GM12878 (cell line): ENCODE measurements at regions not wholly inside any gene's neighbourhood (a gene's known extent, or its start where the extent isn't known, plus 50 kb on each side); places are given as distances from the start of the nearest gene placed in this dataset.
A peak's percentile ranks its signal among the peaks of the same experiment; 100 is the strongest.

Experiments
- ATAC-seq: fragments of 200-7000 bp; cut with Tn5 transposase; 3 replicates; pipeline ENCODE4 v1.9.1; 2020; ENCODE audit warnings: mild to moderate bottlenecking, moderate library complexity
- BruUV-seq: library from RNA; stranded (reverse); fragments of 400-500 nt; replicated peaks from 2 replicates; lab custom pipeline; 2021; lab: Mats Ljungman, UMichigan
- CTCF ChIA-PET: fragments of 300-600 bp; sonication (Branson Sonifier 250); formaldehyde crosslinking; extraction: SDS; loops from one replicate; lab custom pipeline; 2021; ENCODE audit warnings: inconsistent platforms; lab: Yijun Ruan, JAX
- POLR2A ChIA-PET: fragments of 350-600 bp; formaldehyde crosslinking; extraction: SDS; loops from one replicate; lab custom pipeline; 2021; ENCODE audit warnings: inconsistent platforms; lab: Charles Lee
- RAD21 ChIA-PET: fragments of 300-600 bp; sonication (Branson Sonifier 250); formaldehyde crosslinking; loops from one replicate; lab custom pipeline; 2023; ENCODE audit warnings: antibody characterized with exemption; ENCODE audit not compliant: unreplicated experiment; lab: Charles Lee
- SMC1A ChIA-PET: fragments of 300-600 bp; sonication (Branson Sonifier 250); formaldehyde crosslinking; loops from one replicate; lab custom pipeline; 2023; ENCODE audit not compliant: unreplicated experiment, uncharacterized antibody; lab: Charles Lee
- DNase-seq: peaks from one replicate; pipeline ENCODE4 v3.0.0-alpha.2; 2011; ENCODE audit warnings: low read depth, low spot score
- FAIRE-seq: peaks from 3 replicates; lab custom pipeline; 2011; peaks lifted over from hg19 to GRCh38; lab: Jason Lieb, UNC
- H2AFZ ChIP-seq: 2 replicates; pipeline ENCODE4 v1.6.0; 2011; ENCODE audit warnings: low read depth, low read length, control low read depth; ENCODE audit not compliant: control insufficient read depth
- H3K27ac ChIP-seq: 2 replicates; pipeline ENCODE4 v1.5.1; 2011; ENCODE audit warnings: control low read depth; ENCODE audit not compliant: control insufficient read depth, insufficient read depth
- H3K27me3 ChIP-seq, 2 experiments: replicated peaks in 1 of 2; 2 replicates each; pipeline versions ENCODE4 v1.6.0 to v1.6.1; 2011; ENCODE audit warnings: low read length in 1 of 2; ENCODE audit not compliant: control insufficient read depth in 2 of 2, insufficient read depth in 2 of 2
- H3K36me3 ChIP-seq, 2 experiments: 2 replicates each; pipeline ENCODE4 v1.5.1; 2011; ENCODE audit warnings: low read length in 1 of 2; ENCODE audit not compliant: control insufficient read depth in 2 of 2, insufficient read depth in 2 of 2
- H3K4me1 ChIP-seq: 2 replicates; pipeline ENCODE4 v1.6.1; 2011; ENCODE audit warnings: mild to moderate bottlenecking, low read length, moderate library complexity, mixed read lengths; ENCODE audit not compliant: control insufficient read depth, insufficient read depth
- H3K4me2 ChIP-seq: 2 replicates; pipeline ENCODE4 v1.6.0; 2011; ENCODE audit warnings: control low read depth; ENCODE audit not compliant: control insufficient read depth, insufficient read depth
- H3K4me3 ChIP-seq: fragments of 200-600 bp; sonication (generic); 2 replicates; pipeline ENCODE4 v1.5.1; 2016
- H3K79me2 ChIP-seq: 2 replicates; pipeline ENCODE4 v1.6.0; 2011; ENCODE audit warnings: low read length; ENCODE audit not compliant: control insufficient read depth, insufficient read depth
- H3K9ac ChIP-seq: 2 replicates; pipeline ENCODE4 v1.8.0; 2011; ENCODE audit warnings: low read length, control low read depth, mixed read lengths; ENCODE audit not compliant: control insufficient read depth, insufficient read depth
- H3K9me3 ChIP-seq: replicated peaks from 3 replicates; pipeline ENCODE4 v1.5.1; 2011; ENCODE audit warnings: mild to moderate bottlenecking, low read length; ENCODE audit not compliant: control insufficient read depth, insufficient read depth
- H4K20me1 ChIP-seq: 2 replicates; pipeline ENCODE4 v1.6.0; 2011; ENCODE audit not compliant: control insufficient read depth, insufficient read depth
- CBX3 ChIP-seq: fragments of 200-600 bp; sonication (generic); IDR thresholded peaks from 2 replicates; pipeline ENCODE4 v1.6.1; 2016; ENCODE audit warnings: low read depth, borderline replicate concordance
- EED ChIP-seq: sonication (generic); IDR thresholded peaks from 2 replicates; pipeline ENCODE4 v1.6.1; 2016; ENCODE audit warnings: antibody characterized with exemption, low read depth
- EP300 ChIP-seq, 2 experiments: fragments of 150-350 bp in 1 of 2; IDR thresholded peaks; 2 replicates each; pipeline ENCODE4 v1.6.1; 2011 to 2012; ENCODE audit warnings: low read depth in 2 of 2, low read length in 2 of 2, borderline replicate concordance in 1 of 2, improper control_type of control experiment in 1 of 2, inconsistent platforms in 1 of 2; ENCODE audit not compliant: control insufficient read depth in 1 of 2
- IKZF1 ChIP-seq: fragments of 450-650 bp; conservative IDR thresholded peaks from 2 replicates; pipeline ENCODE4 v1.6.1; 2017; ENCODE audit warnings: antibody characterized with exemption, mild to moderate bottlenecking
- NFIC ChIP-seq: IDR thresholded peaks from 2 replicates; pipeline ENCODE4 v1.6.1; 2012; ENCODE audit warnings: low read depth, mild to moderate bottlenecking, inconsistent platforms, low read length, moderate library complexity
- SPI1 ChIP-seq: IDR thresholded peaks from 2 replicates; pipeline ENCODE4 v1.6.1; 2011; ENCODE audit warnings: low read depth, mild to moderate bottlenecking, low read length, moderate library complexity, borderline replicate concordance; ENCODE audit not compliant: insufficient read depth
- STAT1 ChIP-seq: fragments of 450-650 bp; conservative IDR thresholded peaks from 2 replicates; pipeline ENCODE4 v1.6.1; 2014; ENCODE audit warnings: antibody characterized with exemption, mild to moderate bottlenecking
- STAT3 ChIP-seq: IDR thresholded peaks from 2 replicates; pipeline ENCODE4 v1.6.1; 2011; ENCODE audit warnings: low read depth, low read length, improper control_type of control experiment
- TAF1 ChIP-seq: IDR thresholded peaks from 2 replicates; pipeline ENCODE4 v1.6.1; 2011; ENCODE audit warnings: mild to moderate bottlenecking, low read depth, low read length, borderline replicate concordance
- ZNF622 ChIP-seq: fragments of 450-650 bp; IDR thresholded peaks from 2 replicates; pipeline ENCODE4 v1.6.1; 2017; ENCODE audit warnings: mild to moderate bottlenecking, inconsistent platforms
- WGBS: methylation state at CpG from one replicate; pipeline ENCODE4 v1.1.6; 2016; ENCODE audit warnings: low lambda C conversion rate; ENCODE audit not compliant: insufficient replicate concordance, insufficient coverage; ENCODE audit errors: missing lambda C conversion rate; 5-methylcytosine and 5-hydroxymethylcytosine counted together
- in situ Hi-C: fragments of 300-500 bp; cut with MboI; formaldehyde crosslinking; loops from 9 replicates; pipeline ENCODE4 v1.14.3; 2018; ENCODE audit warnings: mixed read lengths
- intact Hi-C: fragments of 100-400 bp; cut with micrococcal nuclease; formaldehyde crosslinking; loops from one replicate; pipeline ENCODE4 v1.14.2; 2022; ENCODE audit not compliant: unreplicated experiment
- TF ChIP-seq, protein P1 (sequence below): fragments of 450-650 bp; IDR thresholded peaks from 2 replicates; pipeline ENCODE4 v1.6.1; 2016; ENCODE audit warnings: mild to moderate bottlenecking, moderate library complexity, borderline replicate concordance
- TF ChIP-seq, protein P2 (sequence below): fragments of 450-650 bp; IDR thresholded peaks from 2 replicates; pipeline ENCODE4 v1.6.1; 2017; ENCODE audit warnings: low read depth, mild to moderate bottlenecking, moderate library complexity
- TF ChIP-seq, protein P3 (sequence below): IDR thresholded peaks from 2 replicates; pipeline ENCODE4 v1.6.1; 2012; ENCODE audit warnings: low read length, inconsistent platforms

DNA sequence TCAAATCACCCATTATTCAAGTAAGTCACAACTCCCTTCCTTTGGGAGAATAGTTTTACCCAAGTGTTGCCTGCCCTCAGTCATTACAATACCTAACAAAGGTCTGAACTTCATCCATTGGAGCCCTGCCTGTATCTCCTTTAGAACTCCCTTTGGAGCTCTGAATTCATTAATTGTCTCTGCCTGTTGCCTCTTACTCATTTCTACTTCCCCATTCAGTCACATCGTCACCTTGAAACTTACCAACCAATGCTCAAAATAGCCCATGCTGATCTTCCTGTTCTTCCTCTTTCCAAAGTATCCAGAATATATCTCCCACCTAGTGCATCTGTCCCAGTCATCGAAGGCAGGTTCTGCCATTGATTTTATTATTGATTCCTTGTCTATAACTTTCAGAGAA is 120.7 kb upstream of the ADGRF1 start:
- POLR2A ChIA-PET: no interaction called here
- H4K20me1 ChIP-seq: no peaks in the 10 kb centered on the region
- H2AFZ ChIP-seq: no peak overlapping the region
- SMC1A ChIA-PET: no interaction called here
- H3K27ac ChIP-seq: no peak overlapping the region
- peak; percentile 52; the same call in 2 of the 3 replicates for ATAC-seq
- H3K9ac ChIP-seq: no peak overlapping the region
- no peak overlapping the region for H3K4me3 ChIP-seq
- RAD21 ChIA-PET: interaction anchor here (0.6 kb wide), 1 partner anchor 125 kb away, joined by 3 read pairs; no protein-coding TSS in a partner anchor
- no peaks in the 10 kb centered on the region; the same call in 1 of the 2 replicates for H3K4me1 ChIP-seq
- 0% methylated on average over 2 of the region's 2 CpGs for WGBS
- no peaks in the 10 kb centered on the region for H3K27me3 ChIP-seq
- no peaks in the 10 kb centered on the region for H3K79me2 ChIP-seq
- intact Hi-C loops: no loop called here
- H3K9me3 ChIP-seq: no peaks in the 10 kb centered on the region
- no peaks in the 10 kb centered on the region for H3K36me3 ChIP-seq
- peak; percentile 72 for FAIRE-seq
- CTCF ChIA-PET: no interaction called here
- no TSS peak for BruUV-seq
- in situ Hi-C loops: no loop called here
- DNase-seq: peak; percentile 4
- peak overlapping the region; percentile 10; the same call in 1 of the 2 replicates for H3K4me2 ChIP-seq
- TF ChIP-seq EP300 (IDR thresholded peaks at IDR 0.05; ENCODE audit: borderline replicate concordance in 1 of 2, control insufficient read depth in 1 of 2, low read depth in 2 of 2, low read length in 2 of 2) (no peak), NFIC (peak; percentile 37; the same call in 1 of the 2 replicates), STAT3 (no peak), SPI1 (peak; percentile 21; the same call in 1 of the 2 replicates), STAT1 (no peak), CBX3 (no peak), EED (peak; percentile 90), ZNF622 (no peak), IKZF1 (peak; percentile 56), TAF1 (no peak)
- TF ChIP-seq, protein P1, sequence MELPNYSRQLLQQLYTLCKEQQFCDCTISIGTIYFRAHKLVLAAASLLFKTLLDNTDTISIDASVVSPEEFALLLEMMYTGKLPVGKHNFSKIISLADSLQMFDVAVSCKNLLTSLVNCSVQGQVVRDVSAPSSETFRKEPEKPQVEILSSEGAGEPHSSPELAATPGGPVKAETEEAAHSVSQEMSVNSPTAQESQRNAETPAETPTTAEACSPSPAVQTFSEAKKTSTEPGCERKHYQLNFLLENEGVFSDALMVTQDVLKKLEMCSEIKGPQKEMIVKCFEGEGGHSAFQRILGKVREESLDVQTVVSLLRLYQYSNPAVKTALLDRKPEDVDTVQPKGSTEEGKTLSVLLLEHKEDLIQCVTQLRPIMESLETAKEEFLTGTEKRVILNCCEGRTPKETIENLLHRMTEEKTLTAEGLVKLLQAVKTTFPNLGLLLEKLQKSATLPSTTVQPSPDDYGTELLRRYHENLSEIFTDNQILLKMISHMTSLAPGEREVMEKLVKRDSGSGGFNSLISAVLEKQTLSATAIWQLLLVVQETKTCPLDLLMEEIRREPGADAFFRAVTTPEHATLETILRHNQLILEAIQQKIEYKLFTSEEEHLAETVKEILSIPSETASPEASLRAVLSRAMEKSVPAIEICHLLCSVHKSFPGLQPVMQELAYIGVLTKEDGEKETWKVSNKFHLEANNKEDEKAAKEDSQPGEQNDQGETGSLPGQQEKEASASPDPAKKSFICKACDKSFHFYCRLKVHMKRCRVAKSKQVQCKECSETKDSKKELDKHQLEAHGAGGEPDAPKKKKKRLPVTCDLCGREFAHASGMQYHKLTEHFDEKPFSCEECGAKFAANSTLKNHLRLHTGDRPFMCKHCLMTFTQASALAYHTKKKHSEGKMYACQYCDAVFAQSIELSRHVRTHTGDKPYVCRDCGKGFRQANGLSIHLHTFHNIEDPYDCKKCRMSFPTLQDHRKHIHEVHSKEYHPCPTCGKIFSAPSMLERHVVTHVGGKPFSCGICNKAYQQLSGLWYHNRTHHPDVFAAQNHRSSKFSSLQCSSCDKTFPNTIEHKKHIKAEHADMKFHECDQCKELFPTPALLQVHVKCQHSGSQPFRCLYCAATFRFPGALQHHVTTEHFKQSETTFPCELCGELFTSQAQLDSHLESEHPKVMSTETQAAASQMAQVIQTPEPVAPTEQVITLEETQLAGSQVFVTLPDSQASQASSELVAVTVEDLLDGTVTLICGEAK: no peak
- TF ChIP-seq, protein P2, sequence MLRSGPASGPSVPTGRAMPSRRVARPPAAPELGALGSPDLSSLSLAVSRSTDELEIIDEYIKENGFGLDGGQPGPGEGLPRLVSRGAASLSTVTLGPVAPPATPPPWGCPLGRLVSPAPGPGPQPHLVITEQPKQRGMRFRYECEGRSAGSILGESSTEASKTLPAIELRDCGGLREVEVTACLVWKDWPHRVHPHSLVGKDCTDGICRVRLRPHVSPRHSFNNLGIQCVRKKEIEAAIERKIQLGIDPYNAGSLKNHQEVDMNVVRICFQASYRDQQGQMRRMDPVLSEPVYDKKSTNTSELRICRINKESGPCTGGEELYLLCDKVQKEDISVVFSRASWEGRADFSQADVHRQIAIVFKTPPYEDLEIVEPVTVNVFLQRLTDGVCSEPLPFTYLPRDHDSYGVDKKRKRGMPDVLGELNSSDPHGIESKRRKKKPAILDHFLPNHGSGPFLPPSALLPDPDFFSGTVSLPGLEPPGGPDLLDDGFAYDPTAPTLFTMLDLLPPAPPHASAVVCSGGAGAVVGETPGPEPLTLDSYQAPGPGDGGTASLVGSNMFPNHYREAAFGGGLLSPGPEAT: no peak
- TF ChIP-seq, protein P3, sequence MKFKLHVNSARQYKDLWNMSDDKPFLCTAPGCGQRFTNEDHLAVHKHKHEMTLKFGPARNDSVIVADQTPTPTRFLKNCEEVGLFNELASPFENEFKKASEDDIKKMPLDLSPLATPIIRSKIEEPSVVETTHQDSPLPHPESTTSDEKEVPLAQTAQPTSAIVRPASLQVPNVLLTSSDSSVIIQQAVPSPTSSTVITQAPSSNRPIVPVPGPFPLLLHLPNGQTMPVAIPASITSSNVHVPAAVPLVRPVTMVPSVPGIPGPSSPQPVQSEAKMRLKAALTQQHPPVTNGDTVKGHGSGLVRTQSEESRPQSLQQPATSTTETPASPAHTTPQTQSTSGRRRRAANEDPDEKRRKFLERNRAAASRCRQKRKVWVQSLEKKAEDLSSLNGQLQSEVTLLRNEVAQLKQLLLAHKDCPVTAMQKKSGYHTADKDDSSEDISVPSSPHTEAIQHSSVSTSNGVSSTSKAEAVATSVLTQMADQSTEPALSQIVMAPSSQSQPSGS: 0 out of 2 replicates have a peak, but pooled peaks have one; percentile 35
